HepG2 (cell line): ENCODE measurements at regions not wholly inside any gene's neighbourhood (a gene's known extent, or its start where the extent isn't known, plus 50 kb on each side); places are given as distances from the start of the nearest gene placed in this dataset.

Experiments
- BRF2 ChIP-seq: sonication (generic); formaldehyde crosslinking; IDR thresholded peaks from 2 replicates; pipeline ENCODE4 v1.8.1; 2022; ENCODE audit warnings: mild to moderate bottlenecking, missing genetic modification reagents
- CERS6 ChIP-seq: sonication (generic); formaldehyde crosslinking; IDR thresholded peaks from 2 replicates; pipeline ENCODE4 v1.5.0; 2020; ENCODE audit warnings: missing genetic modification reagents
- GPN1 ChIP-seq: sonication (generic); formaldehyde crosslinking; IDR thresholded peaks from 2 replicates; pipeline ENCODE4 v1.5.1; 2020; ENCODE audit warnings: missing genetic modification reagents, borderline replicate concordance
- HMGXB3 ChIP-seq: sonication (generic); formaldehyde crosslinking; IDR thresholded peaks from 2 replicates; pipeline ENCODE4 v1.4.0; 2020; ENCODE audit warnings: missing genetic modification reagents, borderline replicate concordance
- HNRNPL ChIP-seq: fragments of 200-400 bp; formaldehyde crosslinking; IDR thresholded peaks from 2 replicates; pipeline ENCODE4 v1.6.1; 2017; ENCODE audit warnings: mild to moderate bottlenecking, low read depth, low read length
- MNT ChIP-seq: fragments of 450-650 bp; IDR thresholded peaks from 2 replicates; pipeline ENCODE4 v1.6.1; 2016
- POGK ChIP-seq: sonication (generic); formaldehyde crosslinking; conservative IDR thresholded peaks from 2 replicates; pipeline ENCODE4 v1.8.0; 2022; ENCODE audit warnings: mild to moderate bottlenecking, moderate library complexity, missing genetic modification reagents
- TBP ChIP-seq: sonication (generic); formaldehyde crosslinking; IDR thresholded peaks from 2 replicates; pipeline ENCODE4 v1.5.0; 2020; ENCODE audit warnings: missing genetic modification reagents
- WIZ ChIP-seq: sonication (generic); formaldehyde crosslinking; IDR thresholded peaks from 2 replicates; pipeline ENCODE4 v1.5.1; 2020; ENCODE audit warnings: mild to moderate bottlenecking, missing genetic modification reagents
- ZNF142 ChIP-seq: sonication (generic); formaldehyde crosslinking; IDR thresholded peaks from 2 replicates; pipeline ENCODE4 v1.4.0; 2020; ENCODE audit warnings: missing genetic modification reagents
- ZNF143 ChIP-seq: sonication (generic); formaldehyde crosslinking; IDR thresholded peaks from 2 replicates; pipeline ENCODE4 v1.4.0; 2020; ENCODE audit warnings: missing genetic modification reagents
- ZZZ3 ChIP-seq: sonication (generic); formaldehyde crosslinking; IDR thresholded peaks from 2 replicates; pipeline ENCODE4 v1.4.0; 2020; ENCODE audit warnings: missing genetic modification reagents, mild to moderate bottlenecking, borderline replicate concordance

- peak; percentile 58; the same call in 1 of the 2 replicates for TF ChIP-seq HMGXB3 (CRISPR knock-in tag)
- no peak for TF ChIP-seq POGK (CRISPR knock-in tag)
- TF ChIP-seq ZZZ3 = no peak
- no peak for TF ChIP-seq HNRNPL
- TF ChIP-seq ZNF142 (CRISPR knock-in tag) = 0 out of 2 replicates have a peak, but pooled peaks have one; percentile 38
- TF ChIP-seq TBP = no peak
- no peak for TF ChIP-seq MNT
- no peak for TF ChIP-seq WIZ
- TF ChIP-seq GPN1 (CRISPR knock-in tag) = no peak
- TF ChIP-seq ZNF143 (CRISPR knock-in tag) = no peak
- TF ChIP-seq CERS6 = no peak
- TF ChIP-seq BRF2 (CRISPR knock-in tag) = no peak
These were observed 101.9 kb downstream of the QRSL1 start (continued) for GRCh38 chr6:106731144-106731842.
